ENCODE measurements at regions not wholly inside any gene's neighbourhood (a gene's known extent, or its start where the extent isn't known, plus 50 kb on each side); places are given as distances from the start of the nearest gene placed in this dataset.

DNA sequence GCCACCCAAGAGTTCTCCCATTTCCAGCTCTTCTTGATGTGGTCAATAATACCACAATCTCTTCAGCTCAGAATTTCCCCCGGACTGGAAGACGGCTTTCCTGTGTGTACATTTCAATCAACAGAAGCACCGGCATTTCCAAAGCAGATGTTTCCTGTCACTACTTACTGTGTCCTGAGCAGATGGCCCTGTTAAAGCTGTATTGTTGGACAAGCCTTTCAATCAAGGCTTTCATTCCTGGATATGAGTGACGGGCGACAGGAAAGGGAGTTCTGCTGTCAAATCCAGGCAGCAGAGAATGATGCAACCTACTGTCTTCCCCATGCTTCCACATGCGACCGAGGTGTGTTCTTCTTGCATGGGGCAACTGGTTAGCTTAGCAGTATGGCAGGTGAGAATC is 76.4 kb upstream of the CCDC60 start:
- TF ChIP-seq CTCF (IDR thresholded peaks at IDR 0.05): no peak
- Mint-ChIP-seq H3K4me3 (no peak overlapping the region), H3K27me3 (ENCODE audit: low read depth, poor library complexity) (peaks cover 12% of the 10 kb centered on the region), H3K4me1 (peaks cover 7% of the 10 kb centered on the region), H3K27ac (no peak overlapping the region), H3K9me3 (peaks cover 4% of the 10 kb centered on the region), H3K36me3 (ENCODE audit: low read depth) (no peaks in the 10 kb centered on the region)
- no peak for DNase-seq

GRCh38 chr12:119258556-119258955 is 76.0 kb upstream of the CCDC60 start:
- Mint-ChIP-seq H3K27ac (no peak overlapping the region), H3K27me3 (ENCODE audit: low read depth, poor library complexity) (peaks cover 12% of the 10 kb centered on the region), H3K4me1 (peaks cover 7% of the 10 kb centered on the region), H3K9me3 (peaks cover 4% of the 10 kb centered on the region), H3K4me3 (no peak overlapping the region), H3K36me3 (ENCODE audit: low read depth) (no peaks in the 10 kb centered on the region)
- DNase-seq: no peak
- TF ChIP-seq CTCF (IDR thresholded peaks at IDR 0.05): no peak

DNA sequence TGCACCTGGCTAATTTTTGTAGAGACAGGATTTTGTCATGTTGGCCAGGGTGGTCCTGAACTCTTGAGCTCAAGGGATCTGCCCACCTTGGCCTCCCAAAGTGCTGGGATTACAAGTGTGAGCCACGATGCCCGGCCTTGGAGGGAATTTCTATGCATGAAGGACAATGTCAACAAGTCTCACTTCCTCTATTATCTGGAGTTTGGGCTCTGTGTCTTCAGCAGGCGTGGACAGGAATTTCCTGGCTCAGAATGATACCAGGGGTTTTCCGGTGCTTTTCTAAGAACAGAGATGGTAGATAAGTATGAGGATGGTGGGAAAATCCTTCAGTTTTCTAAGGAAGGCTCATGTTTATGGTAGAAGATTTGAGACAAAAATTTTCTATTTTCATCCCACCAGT is 75.0 kb upstream of the CCDC60 start:
- H3K4me3 Mint-ChIP-seq: no peak overlapping the region
- no peak for TF ChIP-seq CTCF (IDR thresholded peaks at IDR 0.05)
- no peaks in the 10 kb centered on the region for H3K36me3 Mint-ChIP-seq (ENCODE audit: low read depth)
- peaks cover 4% of the 10 kb centered on the region for H3K9me3 Mint-ChIP-seq
- H3K4me1 Mint-ChIP-seq: peaks cover 7% of the 10 kb centered on the region
- peaks cover 14% of the 10 kb centered on the region for H3K27me3 Mint-ChIP-seq (ENCODE audit: low read depth, poor library complexity)
- no peak overlapping the region for H3K27ac Mint-ChIP-seq
- DNase-seq: no peak

- no peak for TF ChIP-seq CTCF (IDR thresholded peaks at IDR 0.05)
- Mint-ChIP-seq H3K9me3 (peaks cover 20% of the 10 kb centered on the region), H3K27ac (no peak overlapping the region), H3K4me3 (no peak overlapping the region), H3K4me1 (peaks cover 7% of the 10 kb centered on the region), H3K27me3 (ENCODE audit: low read depth, poor library complexity) (peaks cover 16% of the 10 kb centered on the region), H3K36me3 (ENCODE audit: low read depth) (no peaks in the 10 kb centered on the region)
- no peak for DNase-seq
These were observed 72.1 kb upstream of the CCDC60 start for GRCh38 chr12:119262388-119262787.

DNA sequence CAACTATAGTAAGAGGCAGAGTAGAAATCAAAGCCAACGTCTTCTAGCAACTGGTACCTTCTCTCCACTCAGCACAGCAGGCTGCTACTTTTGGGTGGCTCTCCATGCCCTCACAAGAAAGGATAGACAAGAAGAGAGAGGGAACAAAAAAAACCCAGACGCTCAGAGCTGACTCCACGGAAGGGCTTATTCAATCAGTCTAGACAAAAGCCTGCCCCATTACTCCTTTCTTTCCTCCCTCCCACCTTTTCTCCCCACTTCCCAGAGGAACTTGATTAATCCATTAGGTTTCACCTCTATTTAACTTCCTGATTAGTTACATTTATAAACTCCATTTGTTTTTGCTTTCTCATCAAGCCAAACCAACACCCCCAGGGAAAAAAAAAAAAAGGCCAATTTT is 71.1 kb upstream of the CCDC60 start:
- H3K4me3 Mint-ChIP-seq: no peak overlapping the region
- TF ChIP-seq CTCF (IDR thresholded peaks at IDR 0.05): no peak
- H3K4me1 Mint-ChIP-seq: peaks cover 7% of the 10 kb centered on the region
- H3K27ac Mint-ChIP-seq: no peak overlapping the region
- DNase-seq: no peak
- no peaks in the 10 kb centered on the region for H3K36me3 Mint-ChIP-seq (ENCODE audit: low read depth)
- H3K9me3 Mint-ChIP-seq: peaks cover 28% of the 10 kb centered on the region
- peaks cover 16% of the 10 kb centered on the region for H3K27me3 Mint-ChIP-seq (ENCODE audit: low read depth, poor library complexity)

GRCh38 chr12:119266963-119267362 is 67.6 kb upstream of the CCDC60 start:
- Mint-ChIP-seq H3K4me3 (no peak overlapping the region), H3K4me1 (no peaks in the 10 kb centered on the region), H3K9me3 (peaks cover 44% of the 10 kb centered on the region), H3K36me3 (ENCODE audit: low read depth) (no peaks in the 10 kb centered on the region), H3K27ac (no peak overlapping the region), H3K27me3 (ENCODE audit: low read depth, poor library complexity) (peaks cover 12% of the 10 kb centered on the region)
- no peak for DNase-seq
- no peak for TF ChIP-seq CTCF (IDR thresholded peaks at IDR 0.05)

Measured in nephron progenitor cell (in vitro differentiated cells).